Activated naive CD8-positive, alpha-beta T cell (primary cell): ENCODE measurements at regions not wholly inside any gene's neighbourhood (a gene's known extent, or its start where the extent isn't known, plus 50 kb on each side); places are given as distances from the start of the nearest gene placed in this dataset.
"Not testable (repeated sequence)": the region's sequence is repeated elsewhere in the genome, so short reads cannot be mapped to it uniquely, and the experiment has no call there.

Source experiments
- H3K27ac Mint-ChIP-seq: one replicate; pipeline ENCODE4 v1.8.0; 2021; ENCODE audit warnings: mixed read lengths
- H3K27me3 Mint-ChIP-seq: one replicate; pipeline ENCODE4 v1.8.0; 2021; ENCODE audit warnings: mixed read lengths
- H3K36me3 Mint-ChIP-seq: one replicate; pipeline ENCODE4 v1.8.0; 2021; ENCODE audit warnings: mixed read lengths
- H3K4me1 Mint-ChIP-seq: one replicate; pipeline ENCODE4 v1.8.0; 2021; ENCODE audit warnings: low read depth, mixed read lengths
- H3K4me3 Mint-ChIP-seq: one replicate; pipeline ENCODE4 v1.8.0; 2021; ENCODE audit warnings: mild to moderate bottlenecking, mixed read lengths
- H3K9me3 Mint-ChIP-seq: one replicate; pipeline ENCODE4 v1.8.0; 2021; ENCODE audit warnings: low read depth, mixed read lengths

GRCh38 chr4:24364249-24364648, 220.1 kb downstream of the DHX15 start:
- H3K36me3 Mint-ChIP-seq: no peaks in the 10 kb centered on the region
- no peak overlapping the region for H3K4me3 Mint-ChIP-seq
- H3K9me3 Mint-ChIP-seq: no peaks in the 10 kb centered on the region
- H3K27ac Mint-ChIP-seq: no peak overlapping the region
- no peaks in the 10 kb centered on the region for H3K27me3 Mint-ChIP-seq
- H3K4me1 Mint-ChIP-seq: no peaks in the 10 kb centered on the region

DNA sequence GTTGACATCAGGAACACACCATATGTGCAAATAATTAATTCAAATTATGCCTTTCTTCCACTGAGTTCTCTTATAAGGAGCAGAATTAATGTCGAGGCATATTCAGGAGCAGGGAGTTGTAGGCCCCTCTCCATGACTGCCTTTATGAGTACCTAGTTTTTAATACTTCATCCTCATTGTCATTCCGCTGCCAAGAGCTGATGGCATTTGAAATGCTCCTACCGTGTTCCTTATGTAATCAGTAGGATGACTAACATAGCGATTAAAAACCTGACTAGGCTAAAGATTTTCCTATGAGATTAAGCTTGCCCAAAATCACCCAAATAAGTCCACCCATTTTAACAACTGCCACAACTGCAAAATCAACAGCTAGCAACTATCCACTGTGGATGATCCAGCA, 220.6 kb downstream of the DHX15 start:
- no peak overlapping the region for H3K4me3 Mint-ChIP-seq
- no peaks in the 10 kb centered on the region for H3K4me1 Mint-ChIP-seq

GRCh38 chr4:24352112-24352511, 232.2 kb downstream of the DHX15 start:
- Mint-ChIP-seq H3K27me3 (peaks cover 4% of the 10 kb centered on the region), H3K27ac (no peak overlapping the region), H3K36me3 (no peaks in the 10 kb centered on the region), H3K4me1 (no peaks in the 10 kb centered on the region), H3K9me3 (no peaks in the 10 kb centered on the region), H3K4me3 (no peak overlapping the region)

More for the DNA sequence above, 220.6 kb downstream of the DHX15 start:
- Mint-ChIP-seq H3K36me3 (no peaks in the 10 kb centered on the region), H3K27me3 (no peaks in the 10 kb centered on the region), H3K9me3 (no peaks in the 10 kb centered on the region), H3K27ac (no peak overlapping the region)

DNA sequence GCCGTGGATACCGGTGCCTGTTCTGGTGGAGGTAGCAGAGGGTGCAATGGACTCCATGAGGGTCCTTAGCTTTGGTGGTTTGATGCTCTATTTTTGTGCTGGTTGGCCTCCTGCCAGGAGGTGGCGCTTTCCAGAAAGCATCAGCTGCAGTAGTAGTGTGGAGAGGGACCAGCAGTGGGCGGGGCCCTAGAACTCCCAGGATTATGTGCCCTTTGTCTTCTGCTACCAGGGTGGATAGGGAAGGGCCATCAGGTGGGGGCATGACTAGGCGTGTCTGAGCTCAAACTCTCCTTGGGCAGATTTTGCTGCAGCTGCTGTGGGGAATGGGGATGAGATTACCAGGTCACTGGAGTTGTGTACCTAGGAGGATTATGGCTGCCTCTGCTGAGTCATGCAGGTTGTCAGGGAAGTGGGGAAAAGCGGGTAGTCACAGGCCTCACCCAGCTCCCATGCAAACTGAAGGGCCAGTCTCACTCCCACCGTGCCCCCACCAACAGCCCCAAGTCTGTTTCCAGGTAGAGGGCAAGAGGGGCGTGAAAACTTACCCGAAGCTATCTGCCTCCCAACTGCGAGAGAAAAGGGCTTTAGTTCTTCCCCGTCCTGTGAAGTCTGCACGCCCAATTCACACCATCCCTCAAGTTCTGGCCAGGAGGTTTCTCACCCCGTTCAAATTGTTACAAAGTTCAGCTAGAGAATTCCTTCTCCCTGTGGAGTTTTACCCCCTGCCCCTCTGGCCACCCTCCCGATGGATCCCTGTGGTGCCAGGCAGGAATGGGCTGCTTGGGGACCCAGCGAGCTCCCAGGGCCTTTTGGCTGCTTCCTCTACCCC, 235.0 kb downstream of the DHX15 start:
- not testable (repeated sequence) for H3K36me3 Mint-ChIP-seq, H3K4me1 Mint-ChIP-seq, H3K4me3 Mint-ChIP-seq, H3K9me3 Mint-ChIP-seq, H3K27ac Mint-ChIP-seq, H3K27me3 Mint-ChIP-seq

DNA sequence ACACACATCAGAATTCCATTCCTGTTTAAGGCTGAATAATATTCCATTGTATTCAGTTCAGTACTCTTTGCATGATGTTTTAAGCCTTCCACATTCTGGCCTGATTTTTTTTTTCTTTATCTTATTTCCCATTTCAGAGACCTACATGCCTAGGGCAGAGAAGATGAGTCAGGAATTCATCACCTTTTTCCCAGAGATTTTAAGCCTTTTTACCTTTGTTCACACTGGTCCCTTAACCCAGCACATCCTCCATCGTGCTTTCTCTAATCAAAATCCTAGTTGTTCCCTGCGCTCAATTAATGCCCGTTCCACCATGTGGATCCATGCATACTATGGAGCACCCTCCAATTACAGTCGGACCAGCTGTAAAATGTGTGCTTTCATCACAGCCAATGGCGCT, 245.1 kb downstream of the DHX15 start:
- H3K36me3 Mint-ChIP-seq: no peaks in the 10 kb centered on the region
- H3K27ac Mint-ChIP-seq: no peak overlapping the region
- H3K4me3 Mint-ChIP-seq: no peak overlapping the region
- no peaks in the 10 kb centered on the region for H3K9me3 Mint-ChIP-seq
- no peaks in the 10 kb centered on the region for H3K4me1 Mint-ChIP-seq
- H3K27me3 Mint-ChIP-seq: peaks cover 2% of the 10 kb centered on the region

- Mint-ChIP-seq H3K9me3 (no peaks in the 10 kb centered on the region), H3K4me1 (no peaks in the 10 kb centered on the region), H3K27me3 (peaks cover 2% of the 10 kb centered on the region), H3K4me3 (no peak overlapping the region), H3K27ac (no peak overlapping the region), H3K36me3 (no peaks in the 10 kb centered on the region)
Observed at GRCh38 chr4:24337451-24338190, 246.7 kb downstream of the DHX15 start.

DNA sequence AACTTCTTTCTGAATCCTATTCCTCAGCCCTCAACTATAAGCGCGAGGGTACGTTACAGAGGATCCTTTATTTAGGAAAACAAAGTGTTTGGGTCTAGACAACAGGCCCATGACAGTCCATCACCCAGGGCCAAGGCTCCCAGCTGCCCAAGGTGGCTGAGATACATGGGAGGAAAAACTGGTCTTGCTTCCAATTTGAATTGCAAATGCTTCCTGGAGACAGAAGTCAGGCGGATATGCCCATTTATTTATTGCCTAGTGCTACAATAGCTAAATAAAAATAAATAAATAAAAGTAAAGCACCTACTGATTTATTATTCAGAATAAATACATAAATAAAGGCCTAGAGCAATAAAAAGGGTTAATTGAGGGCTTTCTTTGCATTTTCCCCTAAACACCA, 248.7 kb downstream of the DHX15 start:
- no peak overlapping the region for H3K27ac Mint-ChIP-seq
- no peak overlapping the region for H3K4me3 Mint-ChIP-seq
- H3K9me3 Mint-ChIP-seq: no peaks in the 10 kb centered on the region
- H3K4me1 Mint-ChIP-seq: no peaks in the 10 kb centered on the region
- no peaks in the 10 kb centered on the region for H3K36me3 Mint-ChIP-seq
- H3K27me3 Mint-ChIP-seq: peaks cover 2% of the 10 kb centered on the region

GRCh38 chr4:24334906-24335305, 249.4 kb downstream of the DHX15 start:
- H3K27me3 Mint-ChIP-seq: peaks cover 2% of the 10 kb centered on the region
- H3K9me3 Mint-ChIP-seq: no peaks in the 10 kb centered on the region
- H3K27ac Mint-ChIP-seq: no peak overlapping the region
- H3K4me1 Mint-ChIP-seq: no peaks in the 10 kb centered on the region
- no peaks in the 10 kb centered on the region for H3K36me3 Mint-ChIP-seq
- H3K4me3 Mint-ChIP-seq: no peak overlapping the region

- Mint-ChIP-seq H3K36me3 (no peaks in the 10 kb centered on the region), H3K4me3 (no peak overlapping the region), H3K27me3 (no peaks in the 10 kb centered on the region), H3K4me1 (no peaks in the 10 kb centered on the region), H3K9me3 (no peaks in the 10 kb centered on the region), H3K27ac (no peak overlapping the region)
Observed at GRCh38 chr4:24330573-24330972, 253.8 kb downstream of the DHX15 start.

- Mint-ChIP-seq H3K4me1 (no peaks in the 10 kb centered on the region), H3K4me3 (no peak overlapping the region), H3K27ac (no peak overlapping the region), H3K9me3 (no peaks in the 10 kb centered on the region), H3K27me3 (no peaks in the 10 kb centered on the region), H3K36me3 (no peaks in the 10 kb centered on the region)
Observed at GRCh38 chr4:24330172-24330571, 254.2 kb downstream of the DHX15 start.

DNA sequence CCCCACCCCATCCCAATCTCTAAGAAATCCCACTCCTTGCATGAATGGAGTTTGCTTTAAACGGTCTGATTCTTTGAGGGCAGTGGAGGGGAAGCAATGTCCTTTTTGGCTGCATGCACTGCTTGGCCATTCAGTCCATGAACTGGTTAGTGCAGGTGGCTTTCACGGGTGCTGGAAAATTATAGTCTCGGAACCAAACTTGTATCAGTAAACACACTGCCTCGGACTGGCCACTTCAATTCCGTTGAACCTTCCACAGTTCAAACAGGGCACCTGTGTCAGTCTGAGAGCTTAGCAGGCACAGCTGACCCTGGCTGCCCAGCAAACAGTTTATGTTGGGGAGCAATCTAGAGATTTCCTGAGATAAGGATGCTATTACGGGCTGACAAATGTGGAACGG, 255.6 kb downstream of the DHX15 start:
- H3K27ac Mint-ChIP-seq: no peak overlapping the region
- H3K27me3 Mint-ChIP-seq: no peaks in the 10 kb centered on the region
- no peaks in the 10 kb centered on the region for H3K4me1 Mint-ChIP-seq
- H3K36me3 Mint-ChIP-seq: no peaks in the 10 kb centered on the region
- no peaks in the 10 kb centered on the region for H3K9me3 Mint-ChIP-seq
- no peak overlapping the region for H3K4me3 Mint-ChIP-seq

- Mint-ChIP-seq H3K4me1 (no peaks in the 10 kb centered on the region), H3K27me3 (no peaks in the 10 kb centered on the region), H3K36me3 (no peaks in the 10 kb centered on the region), H3K27ac (no peak overlapping the region), H3K9me3 (no peaks in the 10 kb centered on the region), H3K4me3 (no peak overlapping the region)
Observed at GRCh38 chr4:24328310-24328709, 256.0 kb downstream of the DHX15 start.

DNA sequence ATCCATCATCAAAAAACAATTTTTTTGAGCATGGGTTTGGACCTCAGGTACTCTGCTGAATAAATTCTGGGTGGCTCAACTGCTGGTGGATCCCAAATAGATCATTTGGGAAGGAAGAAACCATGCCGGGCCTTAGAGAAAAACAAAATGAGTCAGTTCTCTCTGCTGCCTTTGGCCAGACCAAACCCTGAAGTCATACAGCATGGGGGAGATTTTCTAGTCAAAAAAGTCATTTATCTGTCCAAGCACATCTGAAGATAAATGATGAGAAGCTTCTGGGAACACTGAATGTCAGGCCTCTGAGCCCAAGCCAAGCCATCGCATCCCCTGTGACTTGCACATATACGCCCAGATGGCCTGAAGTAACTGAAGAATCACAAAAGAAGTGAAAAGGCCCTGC, 261.4 kb downstream of the DHX15 start:
- H3K27me3 Mint-ChIP-seq: no peaks in the 10 kb centered on the region
- no peaks in the 10 kb centered on the region for H3K9me3 Mint-ChIP-seq
- no peak overlapping the region for H3K27ac Mint-ChIP-seq
- no peaks in the 10 kb centered on the region for H3K36me3 Mint-ChIP-seq
- H3K4me1 Mint-ChIP-seq: no peaks in the 10 kb centered on the region
- H3K4me3 Mint-ChIP-seq: no peak overlapping the region

- Mint-ChIP-seq H3K27me3 (no peaks in the 10 kb centered on the region), H3K36me3 (no peaks in the 10 kb centered on the region), H3K27ac (no peak overlapping the region), H3K9me3 (no peaks in the 10 kb centered on the region), H3K4me1 (no peaks in the 10 kb centered on the region), H3K4me3 (no peak overlapping the region)
Observed at GRCh38 chr4:24322511-24322910, 261.8 kb downstream of the DHX15 start.

- H3K36me3 Mint-ChIP-seq: no peaks in the 10 kb centered on the region
- no peak overlapping the region for H3K4me3 Mint-ChIP-seq
- no peaks in the 10 kb centered on the region for H3K4me1 Mint-ChIP-seq
- H3K9me3 Mint-ChIP-seq: no peaks in the 10 kb centered on the region
- H3K27me3 Mint-ChIP-seq: no peaks in the 10 kb centered on the region
- no peak overlapping the region for H3K27ac Mint-ChIP-seq
Observed at GRCh38 chr4:24321616-24322015, 262.7 kb downstream of the DHX15 start.

GRCh38 chr4:24321131-24321530, 263.2 kb downstream of the DHX15 start:
- Mint-ChIP-seq H3K4me3 (no peak overlapping the region), H3K9me3 (no peaks in the 10 kb centered on the region), H3K27me3 (no peaks in the 10 kb centered on the region), H3K36me3 (no peaks in the 10 kb centered on the region), H3K4me1 (no peaks in the 10 kb centered on the region), H3K27ac (no peak overlapping the region)
